Astrocyte of the spinal cord (primary cell): ENCODE measurements at regions not wholly inside any gene's neighbourhood (a gene's known extent, or its start where the extent isn't known, plus 50 kb on each side); places are given as distances from the start of the nearest gene placed in this dataset.

Experiments used
- DNase-seq: peaks from one replicate; pipeline ENCODE4 v3.0.0; 2011; ENCODE audit warnings: low read depth, low spot score
- H3K4me3 ChIP-seq: 2 replicates; pipeline ENCODE4 v1.5.1; 2011; ENCODE audit warnings: low read depth, mild to moderate bottlenecking, low read length, moderate library complexity
- CTCF ChIP-seq: IDR thresholded peaks from 2 replicates; pipeline ENCODE4 v1.5.1; 2012; ENCODE audit warnings: low read depth, mild to moderate bottlenecking, low read length, inconsistent platforms
- in situ Hi-C: cut with HindIII; loops from 2 replicates; pipeline ENCODE4 v1.10.0; 2017; ENCODE audit warnings: low sequenced_read_pairs

- no peak for DNase-seq
- in situ Hi-C loops, result no loop called here
- TF ChIP-seq CTCF, result no peak
- H3K4me3 ChIP-seq, result no peak overlapping the region
Measured at GRCh38 chr5:118722122-118723020, 266.0 kb downstream of the DTWD2 start.

GRCh38 chr5:118711727-118712126 is 276.6 kb downstream of the DTWD2 start:
- no peak for TF ChIP-seq CTCF
- H3K4me3 ChIP-seq, result no peak overlapping the region
- no peak for DNase-seq
- in situ Hi-C loops, result no loop called here

- no peak overlapping the region for H3K4me3 ChIP-seq
- no peak for DNase-seq
- no peak for TF ChIP-seq CTCF
- in situ Hi-C loops, result no loop called here
Measured at GRCh38 chr5:118705959-118706667, 282.2 kb downstream of the DTWD2 start.

- no peak for DNase-seq
- no peak overlapping the region for H3K4me3 ChIP-seq
- no peak for TF ChIP-seq CTCF
- in situ Hi-C loops, result no loop called here
Measured at GRCh38 chr5:118703241-118703640, 285.1 kb downstream of the DTWD2 start.

GRCh38 chr5:118701791-118702190 is 286.6 kb downstream of the DTWD2 start:
- in situ Hi-C loops, result no loop called here
- DNase-seq, result no peak
- no peak for TF ChIP-seq CTCF

GRCh38 chr5:118700510-118700909 is 287.8 kb downstream of the DTWD2 start:
- in situ Hi-C loops, result no loop called here
- H3K4me3 ChIP-seq, result no peak overlapping the region
- TF ChIP-seq CTCF, result no peak
- no peak for DNase-seq

More at GRCh38 chr5:118701791-118702190, 286.6 kb downstream of the DTWD2 start:
- no peak overlapping the region for H3K4me3 ChIP-seq
